H1 (cell line): ENCODE measurements at regions not wholly inside any gene's neighbourhood (a gene's known extent, or its start where the extent isn't known, plus 50 kb on each side); places are given as distances from the start of the nearest gene placed in this dataset.

Experiments
- CREB1 ChIP-seq: IDR thresholded peaks from 2 replicates; pipeline ENCODE4 v1.6.1; 2012; ENCODE audit warnings: inconsistent platforms
- EGR1 ChIP-seq: IDR thresholded peaks from 2 replicates; pipeline ENCODE4 v1.6.1; 2011; ENCODE audit warnings: low read depth, low read length, borderline replicate concordance
- RFX5 ChIP-seq: IDR thresholded peaks from 2 replicates; pipeline ENCODE4 v1.6.1; 2011; ENCODE audit warnings: low read depth, low read length, improper control_type of control experiment, borderline replicate concordance
- TAF7 ChIP-seq: optimal IDR thresholded peaks from 2 replicates; pipeline ENCODE3; 2011; ENCODE audit warnings: low read depth, mild to moderate bottlenecking, inconsistent platforms, low read length, moderate library complexity, borderline replicate concordance
- TF ChIP-seq, protein P1 (sequence below): fragments of 300-600 bp; sonication (generic); IDR thresholded peaks from 2 replicates; pipeline ENCODE4 v1.7.1; 2012; ENCODE audit warnings: low read length, moderate library complexity, mild to moderate bottlenecking, inconsistent platforms; ENCODE audit not compliant: insufficient replicate concordance

- TF ChIP-seq, protein P1, sequence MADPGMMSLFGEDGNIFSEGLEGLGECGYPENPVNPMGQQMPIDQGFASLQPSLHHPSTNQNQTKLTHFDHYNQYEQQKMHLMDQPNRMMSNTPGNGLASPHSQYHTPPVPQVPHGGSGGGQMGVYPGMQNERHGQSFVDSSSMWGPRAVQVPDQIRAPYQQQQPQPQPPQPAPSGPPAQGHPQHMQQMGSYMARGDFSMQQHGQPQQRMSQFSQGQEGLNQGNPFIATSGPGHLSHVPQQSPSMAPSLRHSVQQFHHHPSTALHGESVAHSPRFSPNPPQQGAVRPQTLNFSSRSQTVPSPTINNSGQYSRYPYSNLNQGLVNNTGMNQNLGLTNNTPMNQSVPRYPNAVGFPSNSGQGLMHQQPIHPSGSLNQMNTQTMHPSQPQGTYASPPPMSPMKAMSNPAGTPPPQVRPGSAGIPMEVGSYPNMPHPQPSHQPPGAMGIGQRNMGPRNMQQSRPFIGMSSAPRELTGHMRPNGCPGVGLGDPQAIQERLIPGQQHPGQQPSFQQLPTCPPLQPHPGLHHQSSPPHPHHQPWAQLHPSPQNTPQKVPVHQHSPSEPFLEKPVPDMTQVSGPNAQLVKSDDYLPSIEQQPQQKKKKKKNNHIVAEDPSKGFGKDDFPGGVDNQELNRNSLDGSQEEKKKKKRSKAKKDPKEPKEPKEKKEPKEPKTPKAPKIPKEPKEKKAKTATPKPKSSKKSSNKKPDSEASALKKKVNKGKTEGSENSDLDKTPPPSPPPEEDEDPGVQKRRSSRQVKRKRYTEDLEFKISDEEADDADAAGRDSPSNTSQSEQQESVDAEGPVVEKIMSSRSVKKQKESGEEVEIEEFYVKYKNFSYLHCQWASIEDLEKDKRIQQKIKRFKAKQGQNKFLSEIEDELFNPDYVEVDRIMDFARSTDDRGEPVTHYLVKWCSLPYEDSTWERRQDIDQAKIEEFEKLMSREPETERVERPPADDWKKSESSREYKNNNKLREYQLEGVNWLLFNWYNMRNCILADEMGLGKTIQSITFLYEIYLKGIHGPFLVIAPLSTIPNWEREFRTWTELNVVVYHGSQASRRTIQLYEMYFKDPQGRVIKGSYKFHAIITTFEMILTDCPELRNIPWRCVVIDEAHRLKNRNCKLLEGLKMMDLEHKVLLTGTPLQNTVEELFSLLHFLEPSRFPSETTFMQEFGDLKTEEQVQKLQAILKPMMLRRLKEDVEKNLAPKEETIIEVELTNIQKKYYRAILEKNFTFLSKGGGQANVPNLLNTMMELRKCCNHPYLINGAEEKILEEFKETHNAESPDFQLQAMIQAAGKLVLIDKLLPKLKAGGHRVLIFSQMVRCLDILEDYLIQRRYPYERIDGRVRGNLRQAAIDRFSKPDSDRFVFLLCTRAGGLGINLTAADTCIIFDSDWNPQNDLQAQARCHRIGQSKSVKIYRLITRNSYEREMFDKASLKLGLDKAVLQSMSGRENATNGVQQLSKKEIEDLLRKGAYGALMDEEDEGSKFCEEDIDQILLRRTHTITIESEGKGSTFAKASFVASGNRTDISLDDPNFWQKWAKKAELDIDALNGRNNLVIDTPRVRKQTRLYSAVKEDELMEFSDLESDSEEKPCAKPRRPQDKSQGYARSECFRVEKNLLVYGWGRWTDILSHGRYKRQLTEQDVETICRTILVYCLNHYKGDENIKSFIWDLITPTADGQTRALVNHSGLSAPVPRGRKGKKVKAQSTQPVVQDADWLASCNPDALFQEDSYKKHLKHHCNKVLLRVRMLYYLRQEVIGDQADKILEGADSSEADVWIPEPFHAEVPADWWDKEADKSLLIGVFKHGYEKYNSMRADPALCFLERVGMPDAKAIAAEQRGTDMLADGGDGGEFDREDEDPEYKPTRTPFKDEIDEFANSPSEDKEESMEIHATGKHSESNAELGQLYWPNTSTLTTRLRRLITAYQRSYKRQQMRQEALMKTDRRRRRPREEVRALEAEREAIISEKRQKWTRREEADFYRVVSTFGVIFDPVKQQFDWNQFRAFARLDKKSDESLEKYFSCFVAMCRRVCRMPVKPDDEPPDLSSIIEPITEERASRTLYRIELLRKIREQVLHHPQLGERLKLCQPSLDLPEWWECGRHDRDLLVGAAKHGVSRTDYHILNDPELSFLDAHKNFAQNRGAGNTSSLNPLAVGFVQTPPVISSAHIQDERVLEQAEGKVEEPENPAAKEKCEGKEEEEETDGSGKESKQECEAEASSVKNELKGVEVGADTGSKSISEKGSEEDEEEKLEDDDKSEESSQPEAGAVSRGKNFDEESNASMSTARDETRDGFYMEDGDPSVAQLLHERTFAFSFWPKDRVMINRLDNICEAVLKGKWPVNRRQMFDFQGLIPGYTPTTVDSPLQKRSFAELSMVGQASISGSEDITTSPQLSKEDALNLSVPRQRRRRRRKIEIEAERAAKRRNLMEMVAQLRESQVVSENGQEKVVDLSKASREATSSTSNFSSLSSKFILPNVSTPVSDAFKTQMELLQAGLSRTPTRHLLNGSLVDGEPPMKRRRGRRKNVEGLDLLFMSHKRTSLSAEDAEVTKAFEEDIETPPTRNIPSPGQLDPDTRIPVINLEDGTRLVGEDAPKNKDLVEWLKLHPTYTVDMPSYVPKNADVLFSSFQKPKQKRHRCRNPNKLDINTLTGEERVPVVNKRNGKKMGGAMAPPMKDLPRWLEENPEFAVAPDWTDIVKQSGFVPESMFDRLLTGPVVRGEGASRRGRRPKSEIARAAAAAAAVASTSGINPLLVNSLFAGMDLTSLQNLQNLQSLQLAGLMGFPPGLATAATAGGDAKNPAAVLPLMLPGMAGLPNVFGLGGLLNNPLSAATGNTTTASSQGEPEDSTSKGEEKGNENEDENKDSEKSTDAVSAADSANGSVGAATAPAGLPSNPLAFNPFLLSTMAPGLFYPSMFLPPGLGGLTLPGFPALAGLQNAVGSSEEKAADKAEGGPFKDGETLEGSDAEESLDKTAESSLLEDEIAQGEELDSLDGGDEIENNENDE: no peak
- TF ChIP-seq RFX5 (no peak), EGR1 (no peak), TAF7 (no peak), CREB1 (no peak)
Measured at GRCh38 chr20:57108218-57108617, 158.2 kb downstream of the BMP7 start (continued).
